Ishikawa (cell line): ENCODE measurements at regions not wholly inside any gene's neighbourhood (a gene's known extent, or its start where the extent isn't known, plus 50 kb on each side); places are given as distances from the start of the nearest gene placed in this dataset.

Experiments
- CEBPB ChIP-seq: IDR thresholded peaks from 2 replicates; pipeline ENCODE4 v1.6.1; 2012
- CREB1 ChIP-seq: IDR thresholded peaks from 2 replicates; pipeline ENCODE4 v1.6.1; 2012; ENCODE audit warnings: low read depth
- EGR1 ChIP-seq: IDR thresholded peaks from 2 replicates; pipeline ENCODE4 v1.6.1; 2012
- EP300 ChIP-seq: IDR thresholded peaks from 2 replicates; pipeline ENCODE4 v1.6.1; 2012; ENCODE audit warnings: borderline replicate concordance
- FOXM1 ChIP-seq: IDR thresholded peaks from 2 replicates; pipeline ENCODE4 v1.6.1; 2012; ENCODE audit warnings: low read depth, borderline replicate concordance
- NFIC ChIP-seq: IDR thresholded peaks from 2 replicates; pipeline ENCODE4 v1.6.1; 2012
- RAD21 ChIP-seq: IDR thresholded peaks from 2 replicates; pipeline ENCODE4 v1.6.1; 2012; ENCODE audit warnings: low read depth
- REST ChIP-seq: IDR thresholded peaks from 2 replicates; pipeline ENCODE4 v1.6.1; 2012; ENCODE audit warnings: low read depth, mild to moderate bottlenecking
- TAF1 ChIP-seq: IDR thresholded peaks from 2 replicates; pipeline ENCODE4 v1.6.1; 2012; ENCODE audit warnings: low read depth, mild to moderate bottlenecking
- TCF12 ChIP-seq: IDR thresholded peaks from 2 replicates; pipeline ENCODE4 v1.6.1; 2012; ENCODE audit warnings: low read depth
- TEAD4 ChIP-seq: IDR thresholded peaks from 2 replicates; pipeline ENCODE4 v1.6.1; 2012
- USF1 ChIP-seq: IDR thresholded peaks from 2 replicates; pipeline ENCODE4 v1.6.1; 2012
- YY1 ChIP-seq: IDR thresholded peaks from 2 replicates; pipeline ENCODE4 v1.6.1; 2012; ENCODE audit warnings: low read depth
- ZBTB7A ChIP-seq: IDR thresholded peaks from 2 replicates; pipeline ENCODE4 v1.6.1; 2012; ENCODE audit warnings: low read depth
- TF ChIP-seq, protein P1 (sequence below): IDR thresholded peaks from 2 replicates; pipeline ENCODE4 v1.6.1; 2012

GRCh38 chr6:140311146-140311545, 936.7 kb upstream of the CITED2 start:
- TF ChIP-seq USF1, result no peak
- no peak for TF ChIP-seq YY1
- no peak for TF ChIP-seq TCF12
- TF ChIP-seq EP300, result no peak
- TF ChIP-seq REST, result no peak
- no peak for TF ChIP-seq CEBPB
- TF ChIP-seq RAD21, result no peak
- TF ChIP-seq EGR1, result no peak
- TF ChIP-seq TEAD4, result no peak
- TF ChIP-seq, protein P1, sequence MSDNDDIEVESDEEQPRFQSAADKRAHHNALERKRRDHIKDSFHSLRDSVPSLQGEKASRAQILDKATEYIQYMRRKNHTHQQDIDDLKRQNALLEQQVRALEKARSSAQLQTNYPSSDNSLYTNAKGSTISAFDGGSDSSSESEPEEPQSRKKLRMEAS, result no peak
- no peak for TF ChIP-seq CREB1
- no peak for TF ChIP-seq NFIC
- no peak for TF ChIP-seq TAF1
- TF ChIP-seq ZBTB7A, result no peak

GRCh38 chr6:140303218-140303949, 928.9 kb upstream of the CITED2 start:
- no peak for TF ChIP-seq NFIC
- no peak for TF ChIP-seq EGR1
- no peak for TF ChIP-seq CREB1
- TF ChIP-seq REST, result no peak
- TF ChIP-seq YY1, result no peak
- no peak for TF ChIP-seq CEBPB
- TF ChIP-seq, protein P1, result no peak
- no peak for TF ChIP-seq TAF1
- no peak for TF ChIP-seq RAD21
- no peak for TF ChIP-seq USF1
- TF ChIP-seq TCF12, result no peak
- no peak for TF ChIP-seq TEAD4
- TF ChIP-seq ZBTB7A, result no peak
- TF ChIP-seq EP300, result no peak
- no peak for TF ChIP-seq FOXM1

DNA sequence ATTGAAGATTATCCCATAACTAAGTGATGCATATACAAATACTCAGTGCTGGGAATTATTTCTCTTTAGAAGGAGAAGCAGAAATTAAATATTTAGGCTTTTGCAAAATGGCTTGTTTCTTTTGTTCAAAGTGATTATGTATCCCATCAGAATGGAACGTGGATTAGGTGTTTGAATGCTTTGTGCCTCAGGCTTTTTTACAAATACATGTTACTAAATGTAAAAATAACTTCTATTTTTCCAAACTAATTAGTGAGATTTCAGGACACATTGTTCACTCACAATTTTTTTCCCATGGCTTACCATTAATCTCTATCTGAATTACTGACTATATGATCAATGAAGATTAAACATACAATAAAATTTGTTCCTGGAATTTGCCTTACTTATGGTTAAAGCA, 925.9 kb upstream of the CITED2 start:
- TF ChIP-seq TCF12 (no peak), TAF1 (no peak), YY1 (no peak), TEAD4 (no peak), CREB1 (no peak), FOXM1 (no peak), CEBPB (no peak), NFIC (no peak), REST (no peak), USF1 (no peak), RAD21 (no peak), EP300 (no peak), EGR1 (no peak), ZBTB7A (no peak)
- TF ChIP-seq, protein P1, result no peak
